Mesenchymal stem cell (in vitro differentiated cells and primary cell): ENCODE measurements at regions not wholly inside any gene's neighbourhood (a gene's known extent, or its start where the extent isn't known, plus 50 kb on each side); places are given as distances from the start of the nearest gene placed in this dataset.
"Not testable (repeated sequence)": the region's sequence is repeated elsewhere in the genome, so short reads cannot be mapped to it uniquely, and the experiment has no call there.

ENCODE experiments used
- DNase-seq: peaks from one replicate; pipeline ENCODE4 v3.0.0-alpha.2; 2013
- H2AFZ ChIP-seq: one replicate; pipeline ENCODE4 v1.6.1; 2013; ENCODE audit warnings: low read depth, mild to moderate bottlenecking, control low read depth, inconsistent platforms, low read length, moderate library complexity
- H2AK5ac ChIP-seq: 2 replicates; pipeline ENCODE4 v1.6.1; 2013; ENCODE audit warnings: low read length, moderate library complexity, mild to moderate bottlenecking, inconsistent platforms; ENCODE audit not compliant: severe bottlenecking
- H2BK120ac ChIP-seq: one replicate; pipeline ENCODE4 v1.6.1; 2013; ENCODE audit warnings: low read depth, mild to moderate bottlenecking, inconsistent platforms, low read length, moderate library complexity
- H2BK12ac ChIP-seq, 2 experiments: one replicate each; pipeline ENCODE4 v1.6.1; 2013; ENCODE audit warnings: inconsistent platforms in 2 of 2, low read length in 2 of 2, mild to moderate bottlenecking in 2 of 2, moderate library complexity in 2 of 2, control low read depth in 1 of 2
- H2BK15ac ChIP-seq: one replicate; pipeline ENCODE4 v1.6.1; 2013; ENCODE audit warnings: mild to moderate bottlenecking, low read depth, inconsistent platforms; ENCODE audit not compliant: poor library complexity, severe bottlenecking
- H2BK5ac ChIP-seq: 2 replicates; pipeline ENCODE4 v1.6.1; 2013; ENCODE audit warnings: low read depth, mild to moderate bottlenecking, low read length, control low read depth, inconsistent platforms; ENCODE audit not compliant: poor library complexity, severe bottlenecking
- H3K14ac ChIP-seq, 2 experiments: one replicate each; pipeline ENCODE4 v1.6.1; 2013; ENCODE audit warnings: inconsistent platforms in 2 of 2, low read length in 2 of 2, control low read depth in 1 of 2, mild to moderate bottlenecking in 1 of 2, moderate library complexity in 1 of 2
- H3K18ac ChIP-seq, 2 experiments: one replicate each; pipeline ENCODE4 v1.6.1; 2013; ENCODE audit warnings: inconsistent platforms in 2 of 2, low read length in 2 of 2, control low read depth in 1 of 2, low read depth in 1 of 2, mild to moderate bottlenecking in 1 of 2
- H3K23ac ChIP-seq, 2 experiments: one replicate each; pipeline ENCODE4 v1.6.1; 2013; ENCODE audit warnings: inconsistent platforms in 2 of 2, low read length in 2 of 2, mild to moderate bottlenecking in 2 of 2, moderate library complexity in 2 of 2, control low read depth in 1 of 2
- H3K27ac ChIP-seq: 2 replicates; pipeline ENCODE4 v1.5.1; 2013; ENCODE audit warnings: mild to moderate bottlenecking, moderate library complexity, low read length, control low read depth, inconsistent platforms; ENCODE audit not compliant: poor library complexity, severe bottlenecking
- H3K27me3 ChIP-seq, 2 experiments: 2 replicates each; pipeline versions ENCODE4 v1.6.1 to v1.7.0; 2013; ENCODE audit warnings: low read length in 2 of 2, mild to moderate bottlenecking in 2 of 2, moderate library complexity in 2 of 2, control low read depth in 1 of 2, inconsistent platforms in 1 of 2; ENCODE audit not compliant: control insufficient read depth in 1 of 2, insufficient read depth in 1 of 2
- H3K36me3 ChIP-seq, 2 experiments: 2 replicates each; pipeline versions ENCODE4 v1.6.1 to v1.7.0; 2013; ENCODE audit warnings: low read length in 2 of 2, control low read depth in 1 of 2, inconsistent platforms in 1 of 2, low read depth in 1 of 2, mild to moderate bottlenecking in 1 of 2; ENCODE audit not compliant: insufficient read depth in 2 of 2, control insufficient read depth in 1 of 2
- H3K4ac ChIP-seq, 2 experiments: one replicate each; pipeline ENCODE4 v1.6.1; 2013; ENCODE audit warnings: inconsistent platforms in 2 of 2, low read length in 2 of 2, mild to moderate bottlenecking in 2 of 2, moderate library complexity in 2 of 2, control low read depth in 1 of 2, low read depth in 1 of 2
- H3K4me1 ChIP-seq: 2 replicates; pipeline ENCODE4 v1.6.1; 2013; ENCODE audit warnings: low read depth, low read length, control low read depth; ENCODE audit not compliant: control insufficient read depth, insufficient read depth
- H3K4me2 ChIP-seq: 2 replicates; pipeline ENCODE4 v1.6.1; 2013; ENCODE audit warnings: low read length, mild to moderate bottlenecking, inconsistent platforms; ENCODE audit not compliant: poor library complexity, severe bottlenecking
- H3K4me3 ChIP-seq, 2 experiments: 2 replicates each; pipeline versions ENCODE4 v1.5.1 to v1.7.0; 2013; ENCODE audit warnings: low read length in 2 of 2, mild to moderate bottlenecking in 2 of 2, control low read depth in 1 of 2, low read depth in 1 of 2; ENCODE audit not compliant: insufficient read depth in 1 of 2
- H3K79me1 ChIP-seq: replicated peaks from 2 replicates; pipeline ENCODE4 v1.6.1; 2013; ENCODE audit warnings: mild to moderate bottlenecking, control low read depth, low read length, inconsistent platforms; ENCODE audit not compliant: poor library complexity, severe bottlenecking
- H3K9ac ChIP-seq: 2 replicates; pipeline ENCODE4 v1.7.0; 2013; ENCODE audit warnings: mild to moderate bottlenecking, low read length, moderate library complexity
- H3K9me3 ChIP-seq: 2 replicates; pipeline ENCODE4 v1.7.0; 2013; ENCODE audit warnings: mild to moderate bottlenecking, low read length; ENCODE audit not compliant: control insufficient read depth
- H4K8ac ChIP-seq: one replicate; pipeline ENCODE4 v1.6.1; 2013; ENCODE audit warnings: inconsistent platforms, mild to moderate bottlenecking, low read length, moderate library complexity
- H4K91ac ChIP-seq: one replicate; pipeline ENCODE4 v1.6.1; 2013; ENCODE audit warnings: mild to moderate bottlenecking, low read length, inconsistent platforms
- WGBS: methylation state at CpG from one replicate; pipeline ENCODE4 v1.1.7; 2013; ENCODE audit warnings: mixed read lengths; 5-methylcytosine and 5-hydroxymethylcytosine counted together

- H4K8ac ChIP-seq, result no peak overlapping the region
- no peak overlapping the region for H3K9ac ChIP-seq
- H3K27ac ChIP-seq, result no peak overlapping the region
- H4K91ac ChIP-seq, result no peak overlapping the region
- H3K23ac ChIP-seq, result no peak overlapping the region
- H2BK15ac ChIP-seq, result no peak overlapping the region
- H3K9me3 ChIP-seq, result no peaks in the 10 kb centered on the region
- no peak overlapping the region for H3K18ac ChIP-seq
- no peak overlapping the region for H2BK5ac ChIP-seq
- H2BK12ac ChIP-seq, result no peak overlapping the region
- no peak overlapping the region for H3K14ac ChIP-seq
- H2BK120ac ChIP-seq, result no peak overlapping the region
- no peak overlapping the region for H3K4ac ChIP-seq
- H2AFZ ChIP-seq, result no peak overlapping the region
- no peak overlapping the region for H3K4me2 ChIP-seq
- H3K79me1 ChIP-seq, result no peaks in the 10 kb centered on the region
- H2AK5ac ChIP-seq, result no peak overlapping the region
- H3K4me1 ChIP-seq, result peaks cover 11% of the 10 kb centered on the region
- H3K4me3 ChIP-seq, result no peak overlapping the region
- peaks cover 10 to 12% of the 10 kb centered on the region in 2 experiments for H3K27me3 ChIP-seq
- WGBS, result 62% methylated on average over 2 of the region's 2 CpGs
- no peaks in the 10 kb centered on the region for H3K36me3 ChIP-seq
- no peak for DNase-seq
Observed at GRCh38 chr9:764986-765385, 76.5 kb upstream of the DMRT1 start.

- H3K18ac ChIP-seq, H2AK5ac ChIP-seq, H4K91ac ChIP-seq, H3K79me1 ChIP-seq, H2BK15ac ChIP-seq, H3K4me2 ChIP-seq, H3K36me3 ChIP-seq, DNase-seq, H3K27ac ChIP-seq, H3K9me3 ChIP-seq, H4K8ac ChIP-seq, H2BK120ac ChIP-seq, H3K4ac ChIP-seq, H3K9ac ChIP-seq, H3K23ac ChIP-seq, H3K4me3 ChIP-seq, H3K4me1 ChIP-seq, H2AFZ ChIP-seq, H3K14ac ChIP-seq, H2BK12ac ChIP-seq, H2BK5ac ChIP-seq: not testable (repeated sequence)
- WGBS, result 84% methylated on average over 9 of the region's 9 CpGs
- peaks cover 10 to 12% of the 10 kb centered on the region in 2 experiments for H3K27me3 ChIP-seq
Observed at GRCh38 chr9:767061-767561, 74.4 kb upstream of the DMRT1 start.

- Histone ChIP-seq H3K4ac (no peak overlapping the region), H3K23ac (no peak overlapping the region), H2BK15ac (no peak overlapping the region), H2AFZ (no peak overlapping the region), H2BK120ac (no peak overlapping the region), H2AK5ac (no peak overlapping the region), H3K27me3 (no peaks in the 10 kb centered on the region), H2BK5ac (no peak overlapping the region), H3K4me2 (no peak overlapping the region), H3K18ac (no peak overlapping the region), H3K14ac (no peak overlapping the region), H3K4me3 (no peak overlapping the region), H3K9ac (no peak overlapping the region), H3K4me1 (no peaks in the 10 kb centered on the region), H3K9me3 (peaks cover 17% of the 10 kb centered on the region), H4K8ac (no peak overlapping the region), H2BK12ac (no peak overlapping the region), H4K91ac (no peak overlapping the region), H3K79me1 (no peaks in the 10 kb centered on the region), H3K27ac (no peak overlapping the region), H3K36me3 (no peaks in the 10 kb centered on the region)
- WGBS, result 49% methylated on average over 2 of the region's 2 CpGs
- no peak for DNase-seq
Observed at GRCh38 chr9:776086-776485, 65.4 kb upstream of the DMRT1 start.

- Histone ChIP-seq H3K4ac (no peak overlapping the region), H3K14ac (no peak overlapping the region), H3K9ac (no peak overlapping the region), H2BK12ac (no peak overlapping the region), H2BK15ac (no peak overlapping the region), H2AK5ac (no peak overlapping the region), H3K4me1 (no peaks in the 10 kb centered on the region), H3K4me3 (no peak overlapping the region), H3K4me2 (no peak overlapping the region), H3K36me3 (no peaks in the 10 kb centered on the region), H4K8ac (no peak overlapping the region), H3K27ac (no peak overlapping the region), H2BK120ac (no peak overlapping the region), H2AFZ (no peak overlapping the region), H3K27me3 (no peaks in the 10 kb centered on the region), H4K91ac (no peak overlapping the region), H3K9me3 (peaks cover 17% of the 10 kb centered on the region), H3K79me1 (no peaks in the 10 kb centered on the region), H2BK5ac (no peak overlapping the region), H3K18ac (no peak overlapping the region), H3K23ac (no peak overlapping the region)
- DNase-seq, result no peak
Observed at GRCh38 chr9:777978-778377, 63.5 kb upstream of the DMRT1 start.
